Stimulated activated CD8-positive, alpha-beta memory T cell treated with anti-CD3 and anti-CD28 coated beads, Interleukin-7, amount 100 ng/mL, for 48 hours (primary cell): ENCODE measurements at regions not wholly inside any gene's neighbourhood (a gene's known extent, or its start where the extent isn't known, plus 50 kb on each side); places are given as distances from the start of the nearest gene placed in this dataset.
"Not testable (repeated sequence)": the region's sequence is repeated elsewhere in the genome, so short reads cannot be mapped to it uniquely, and the experiment has no call there.

Source experiments
- DNase-seq, 2 donors: peaks; one replicate each; pipeline ENCODE4 v3.0.0-alpha.2; 2020; ENCODE audit warnings: low read depth in 1 of 2; ENCODE audit errors: extremely low read depth in 1 of 2

DNA sequence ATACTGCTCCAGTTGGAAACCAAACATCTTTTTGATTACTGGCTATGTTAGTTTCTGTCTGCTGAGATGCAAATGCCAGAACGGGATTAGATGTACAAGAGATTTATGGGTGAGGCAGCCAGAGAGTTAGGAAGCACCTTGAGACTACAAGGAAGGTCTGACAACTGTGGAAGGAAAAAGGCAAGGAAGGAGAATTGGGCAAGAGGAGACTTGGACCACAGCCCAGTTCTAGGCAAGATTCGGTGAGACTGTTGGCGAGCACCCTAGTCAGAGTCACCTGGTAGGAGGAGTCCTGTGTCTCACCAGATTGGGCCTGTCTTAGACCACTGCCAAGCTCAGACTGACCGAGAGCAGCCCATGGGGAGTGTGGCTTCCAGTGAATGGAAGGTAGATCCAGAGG is 91.8 kb upstream of the F13A1 start:
- no peak for DNase-seq

DNA sequence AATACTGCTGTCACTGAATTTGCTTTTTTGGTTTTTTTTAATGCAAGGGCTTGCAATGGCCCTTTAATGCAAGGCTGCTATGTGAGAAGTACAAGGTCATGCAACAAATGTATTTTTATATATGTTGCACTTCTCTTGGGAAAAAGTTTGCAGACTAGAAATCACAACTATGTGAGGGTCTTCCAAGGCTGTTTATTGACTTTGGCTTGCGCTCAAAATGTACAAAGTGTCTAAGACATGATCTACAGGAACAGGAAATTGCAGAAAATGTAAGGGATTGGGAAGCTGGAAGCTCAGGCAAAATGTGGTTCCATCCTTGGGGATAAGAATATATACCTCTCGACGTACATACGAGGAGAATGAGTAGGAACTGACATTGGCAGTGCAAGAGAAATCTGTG is 92.2 kb upstream of the F13A1 start:
- no peak for DNase-seq

DNA sequence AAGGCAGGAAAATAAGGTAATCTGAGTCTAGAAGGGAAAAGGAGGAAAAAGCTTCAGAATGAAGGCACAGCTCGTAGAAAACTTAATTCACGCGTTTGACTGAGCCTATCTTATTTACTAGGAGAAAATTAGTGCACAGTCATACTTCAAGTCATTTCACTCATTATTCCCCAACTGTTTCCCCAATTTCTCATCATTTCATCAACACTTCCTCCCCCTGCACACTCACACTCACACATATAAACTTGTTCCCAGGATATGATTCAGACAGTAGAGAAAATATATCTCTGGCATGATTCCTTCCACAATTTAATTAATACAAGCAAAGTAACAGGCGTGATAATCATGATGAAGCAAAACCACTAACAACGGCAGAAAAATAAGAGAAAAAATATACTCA is 94.5 kb upstream of the F13A1 start:
- DNase-seq: no peak

DNA sequence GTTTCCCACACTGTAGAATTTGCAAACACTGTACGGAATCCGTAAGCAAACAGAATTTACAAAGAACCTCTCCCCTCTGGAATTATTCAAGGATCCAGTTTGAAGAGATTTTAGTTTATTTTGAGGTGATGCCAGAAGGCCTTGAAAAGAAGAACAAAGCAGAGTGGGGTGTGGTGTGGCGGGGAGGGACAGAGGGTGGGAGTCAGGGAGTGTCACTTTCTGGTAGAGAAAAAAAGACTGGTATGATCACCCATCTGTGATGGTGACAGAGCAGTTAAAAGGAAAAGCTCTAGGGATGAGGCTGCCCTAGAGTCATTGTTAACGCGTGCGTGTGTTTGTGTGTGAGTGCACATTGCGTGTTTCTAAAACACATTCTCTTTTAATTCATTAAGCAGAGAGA is 97.0 kb upstream of the F13A1 start:
- DNase-seq: no peak

DNA sequence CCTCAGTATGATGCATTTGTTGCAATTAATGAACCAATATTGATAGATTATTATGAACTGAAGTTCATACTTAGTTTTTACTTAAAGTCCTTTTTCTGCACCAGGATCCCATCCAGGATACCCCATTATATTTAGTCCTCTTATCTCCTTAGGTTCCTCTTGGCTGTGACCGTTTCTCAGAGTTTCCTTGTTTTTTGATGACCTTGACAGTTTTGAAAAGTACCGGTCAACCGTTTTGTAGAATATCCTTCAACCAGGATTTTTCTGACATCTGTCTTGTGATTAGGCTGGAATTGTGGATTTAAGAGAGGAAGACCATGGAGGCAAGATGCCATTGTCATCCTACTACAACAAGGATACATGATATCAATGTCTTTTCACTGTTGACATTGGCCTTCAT is 98.0 kb upstream of the F13A1 start:
- DNase-seq: no peak

DNA sequence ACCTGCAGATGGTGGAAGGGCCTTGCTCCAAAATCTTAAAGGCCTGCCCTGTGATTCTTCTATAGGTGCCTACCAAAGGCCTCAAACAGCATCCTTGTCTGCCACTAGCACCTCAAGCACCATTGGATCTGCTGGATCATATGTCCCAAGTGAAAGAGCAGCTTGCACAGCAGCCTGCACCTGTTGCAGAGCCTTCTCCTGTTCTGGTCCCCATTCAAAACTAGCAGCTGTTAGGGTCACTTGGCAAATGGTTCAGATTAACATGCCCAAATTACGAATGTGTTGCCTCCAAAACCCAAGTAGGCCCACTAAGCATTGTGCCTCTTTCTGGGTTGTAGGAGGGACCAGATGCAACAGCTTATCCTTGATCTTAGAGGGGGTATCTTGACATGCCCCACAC is 99.6 kb upstream of the F13A1 start:
- no peak for DNase-seq

DNA sequence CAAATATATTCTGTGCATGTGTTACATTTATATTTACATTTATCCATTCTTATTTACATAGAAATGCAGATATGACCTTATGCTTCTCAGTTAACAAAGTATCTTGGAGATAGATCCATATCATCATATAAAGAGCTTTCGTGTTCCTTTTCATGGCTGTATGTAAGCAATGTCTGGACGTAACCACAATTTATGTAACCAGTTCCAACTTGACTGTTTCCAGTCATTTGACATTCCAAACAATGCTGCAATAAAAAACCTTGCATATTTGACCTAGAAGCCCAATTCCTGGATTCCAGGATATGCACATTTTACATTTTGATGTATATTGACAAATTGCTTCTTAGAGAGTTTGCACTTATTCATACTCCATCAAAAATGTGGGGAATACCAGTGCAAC is 113.7 kb upstream of the F13A1 start:
- DNase-seq: no peak

DNA sequence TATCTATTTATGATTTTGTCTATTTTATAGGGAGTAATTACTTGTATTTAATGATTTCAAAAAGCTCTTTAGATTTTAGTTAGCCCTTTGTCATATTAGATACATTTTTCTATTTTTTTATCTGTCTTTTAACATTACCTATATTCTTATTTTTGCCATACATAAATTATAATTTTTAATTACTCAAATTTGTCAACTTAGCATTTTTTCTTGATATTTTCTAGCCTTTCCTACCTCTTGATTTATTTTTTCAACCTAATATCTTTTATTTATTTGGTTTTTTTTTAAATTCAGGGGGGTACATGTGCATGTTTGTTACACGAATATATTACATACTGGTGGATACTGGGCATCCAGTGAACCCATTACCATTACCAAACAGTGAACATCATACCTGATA is 114.3 kb upstream of the F13A1 start:
- DNase-seq: no peak

DNA sequence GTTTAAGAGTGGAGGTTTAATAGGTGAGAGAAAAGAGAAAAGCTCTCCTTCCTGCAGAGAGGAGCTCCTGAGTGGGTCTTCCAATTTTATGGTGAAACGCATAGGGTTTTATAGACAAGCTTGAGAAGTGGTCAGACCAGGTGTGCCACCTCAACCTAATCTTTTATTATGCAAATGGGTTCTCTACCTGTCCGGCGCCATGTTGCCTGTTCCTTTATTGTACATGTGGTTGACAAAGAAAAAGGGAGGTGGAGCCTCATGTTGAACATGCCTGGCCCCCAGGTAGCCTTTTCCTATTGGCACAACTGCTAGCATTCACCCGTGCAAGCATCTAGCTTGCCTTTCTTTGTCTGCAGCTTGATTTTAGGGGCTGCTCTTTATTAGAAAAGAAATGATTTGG is 115.9 kb upstream of the F13A1 start:
- no peak for DNase-seq

DNA sequence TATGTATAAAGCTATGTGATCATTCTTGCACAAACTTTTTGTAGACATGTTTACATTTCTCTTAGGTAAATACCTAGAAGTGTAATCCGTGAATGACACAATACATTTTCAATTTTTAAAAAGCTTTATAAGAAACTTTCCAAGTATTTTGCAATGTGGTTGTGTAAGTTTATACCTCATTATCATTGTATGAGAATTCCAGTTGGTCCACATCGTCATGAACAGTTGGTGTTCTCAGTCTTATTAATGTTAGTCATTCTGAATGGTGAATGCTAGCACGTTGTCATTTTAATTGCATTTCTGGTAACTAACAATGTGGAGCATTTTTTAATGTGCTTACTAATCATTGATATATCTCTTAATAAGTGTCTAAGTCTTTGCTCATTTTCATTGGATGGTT is 116.5 kb upstream of the F13A1 start:
- DNase-seq: no peak

DNA sequence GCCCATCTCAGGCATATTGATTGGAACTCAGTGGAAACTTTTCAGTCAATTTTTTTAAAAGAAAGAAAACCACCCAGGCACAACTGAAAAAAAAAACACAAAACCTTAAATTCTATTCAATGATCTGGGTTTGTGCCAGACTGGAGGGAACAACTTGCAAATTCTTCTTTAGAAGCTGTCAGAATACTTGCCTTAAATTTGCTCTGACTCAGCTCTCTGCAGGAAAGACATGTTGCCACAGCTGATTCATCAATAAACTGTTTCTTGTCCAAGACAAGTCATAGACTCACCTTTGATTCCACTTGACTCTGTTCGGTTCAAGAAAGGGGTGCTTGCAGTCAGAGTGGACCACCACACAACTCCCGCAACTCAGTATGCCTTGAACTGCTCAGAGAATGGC is 117.8 kb upstream of the F13A1 start:
- no peak for DNase-seq

DNA sequence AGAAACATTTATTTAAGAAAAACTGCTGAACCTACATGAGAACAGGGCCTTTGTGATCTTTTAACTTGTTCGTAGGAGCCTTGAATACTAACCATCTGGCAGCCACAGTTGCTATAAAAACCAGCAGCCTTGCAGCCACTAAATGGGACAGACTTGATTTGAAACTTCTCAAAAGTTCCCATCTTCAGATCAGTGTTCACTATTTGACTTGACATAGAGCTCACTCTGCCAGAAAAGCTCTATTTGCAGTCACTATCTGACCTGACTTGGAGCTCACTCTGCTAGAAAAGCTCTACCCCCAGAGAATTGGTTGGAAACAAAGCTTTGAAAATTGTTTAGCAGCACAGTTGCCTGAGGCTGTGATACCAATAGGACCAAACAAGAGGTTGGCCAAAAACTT is 119.3 kb upstream of the F13A1 start:
- DNase-seq: no peak

DNA sequence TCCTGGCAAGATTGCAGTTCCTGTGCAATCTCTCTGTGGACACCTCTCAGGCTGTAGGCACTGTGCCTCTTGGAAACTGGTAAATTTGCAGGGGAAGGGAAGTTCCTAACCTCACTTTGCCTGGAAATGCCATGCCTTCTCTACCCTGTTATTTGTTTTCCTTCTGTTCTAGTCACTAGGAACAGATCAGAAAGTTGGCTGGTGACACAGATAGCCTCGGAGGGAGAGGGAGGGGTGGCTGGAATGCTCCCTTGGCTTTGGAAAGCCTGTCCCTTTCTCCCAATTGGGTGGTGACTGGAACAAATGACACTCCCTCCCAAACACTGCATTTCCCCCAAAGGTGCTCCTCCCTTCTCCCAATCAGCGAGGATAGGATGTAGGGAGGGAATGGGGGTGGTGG is 131.5 kb upstream of the F13A1 start:
- no peak for DNase-seq

DNA sequence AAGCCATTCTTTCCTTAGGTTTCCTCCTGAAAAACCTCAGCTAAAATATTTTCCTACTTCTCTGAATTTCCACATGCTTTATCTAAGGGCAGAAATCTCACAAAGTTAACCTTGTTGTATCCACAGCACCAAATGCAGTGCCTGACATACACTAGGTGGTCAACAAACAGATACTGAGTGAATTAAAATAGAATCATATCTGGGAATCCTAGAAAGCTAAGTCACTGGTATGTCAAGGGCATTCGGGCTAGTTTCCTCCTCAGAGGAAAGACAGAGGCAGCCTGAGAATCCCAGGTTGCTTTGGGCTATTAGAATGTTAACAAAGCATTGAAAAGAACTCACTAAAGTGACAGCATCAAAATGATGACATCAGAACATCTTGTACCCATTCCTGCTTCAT is 132.7 kb upstream of the F13A1 start:
- DNase-seq: no peak

DNA sequence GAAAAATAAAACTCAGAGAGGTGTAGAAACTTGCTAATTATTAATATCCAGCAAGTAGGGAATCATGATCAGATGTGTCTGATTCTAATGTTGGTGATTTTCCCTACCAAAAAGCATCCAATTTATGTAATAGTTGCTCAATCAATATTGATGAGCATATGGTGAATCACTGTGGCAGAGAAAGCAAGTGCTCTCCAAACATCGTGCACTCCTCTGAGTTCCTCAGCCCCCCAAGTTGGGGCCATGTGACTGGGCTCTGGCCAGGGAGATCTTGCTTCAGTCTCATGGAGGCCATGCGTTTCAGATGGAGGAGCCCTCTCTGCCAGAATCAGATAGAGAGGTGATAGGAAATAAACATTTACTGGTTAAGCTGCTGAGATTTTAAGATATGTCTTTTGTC is 133.2 kb upstream of the LY86 start:
- DNase-seq: no peak

DNA sequence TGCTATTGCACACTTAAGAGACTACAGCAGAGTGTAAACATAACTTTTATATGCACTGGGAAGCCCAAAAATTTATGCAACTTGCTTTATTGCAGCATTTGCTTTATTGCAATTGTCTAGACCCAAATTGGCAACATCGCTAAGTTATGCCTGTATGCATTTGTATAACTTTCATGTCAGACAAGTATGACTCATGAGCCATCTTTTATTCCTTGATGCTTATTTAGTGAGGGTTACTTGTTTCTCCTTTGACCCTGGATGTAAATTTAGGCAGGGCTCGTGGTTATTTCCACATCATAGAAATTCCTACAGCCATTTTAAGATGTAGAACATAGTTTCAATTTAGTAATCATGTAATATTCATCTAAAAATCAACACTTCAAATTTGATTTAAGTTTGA is 130.3 kb upstream of the LY86 start:
- no peak for DNase-seq

DNA sequence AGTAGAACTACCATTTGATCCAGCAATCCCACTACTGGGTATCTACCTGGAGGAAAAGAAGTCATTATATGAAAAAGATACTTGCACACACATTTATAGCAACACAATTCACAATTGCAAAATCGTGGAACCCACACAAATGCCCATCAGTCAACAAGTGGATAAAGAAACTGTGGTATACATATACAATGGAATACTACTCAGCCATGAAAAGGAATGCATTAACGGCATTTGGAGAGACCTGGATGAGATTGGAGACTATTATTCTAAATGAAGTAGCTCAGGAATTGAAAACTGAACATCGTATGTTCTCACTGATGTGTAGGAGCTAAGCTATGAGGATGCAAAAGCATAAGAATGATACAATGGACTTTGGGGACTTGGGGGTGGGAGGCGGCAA is 128.6 kb upstream of the LY86 start:
- not testable (repeated sequence) for DNase-seq

DNA sequence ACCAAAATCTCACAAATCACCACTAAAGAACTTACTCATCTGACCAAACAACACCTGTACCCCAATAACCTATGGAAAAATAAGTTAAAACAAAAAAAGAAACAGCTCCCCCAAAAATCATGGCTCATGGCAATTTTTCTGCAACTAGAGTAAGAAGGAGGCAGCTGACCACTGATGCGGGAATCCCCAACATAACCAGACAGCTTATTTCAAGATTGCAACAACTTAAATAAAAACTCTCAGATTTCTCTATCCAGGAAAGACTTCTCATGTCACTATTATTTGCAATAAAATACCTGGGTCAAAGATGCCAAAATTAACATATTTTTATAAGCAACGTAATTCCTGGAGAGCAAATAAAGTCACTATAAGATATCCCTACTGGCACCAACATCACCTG is 128.1 kb upstream of the LY86 start:
- DNase-seq: no peak

DNA sequence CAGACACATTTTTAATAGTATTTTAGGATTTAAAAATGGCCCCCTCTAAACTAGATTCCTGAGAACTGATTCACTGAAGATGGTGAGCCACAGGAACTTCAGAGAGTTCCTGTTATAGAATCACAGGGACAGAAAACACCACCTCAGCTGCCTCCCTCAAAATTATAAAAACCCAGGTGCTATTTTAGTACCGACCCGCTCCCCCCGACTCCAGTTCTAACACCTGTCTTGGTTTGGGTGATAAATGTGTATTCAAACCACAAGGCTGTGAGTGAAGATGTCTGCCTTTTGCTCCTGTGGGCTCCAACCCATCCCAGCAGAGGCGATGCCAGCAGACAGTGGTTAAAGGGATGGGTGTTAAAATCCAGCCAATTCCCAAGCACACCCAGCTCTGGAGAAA is 127.4 kb upstream of the LY86 start:
- no peak for DNase-seq

DNA sequence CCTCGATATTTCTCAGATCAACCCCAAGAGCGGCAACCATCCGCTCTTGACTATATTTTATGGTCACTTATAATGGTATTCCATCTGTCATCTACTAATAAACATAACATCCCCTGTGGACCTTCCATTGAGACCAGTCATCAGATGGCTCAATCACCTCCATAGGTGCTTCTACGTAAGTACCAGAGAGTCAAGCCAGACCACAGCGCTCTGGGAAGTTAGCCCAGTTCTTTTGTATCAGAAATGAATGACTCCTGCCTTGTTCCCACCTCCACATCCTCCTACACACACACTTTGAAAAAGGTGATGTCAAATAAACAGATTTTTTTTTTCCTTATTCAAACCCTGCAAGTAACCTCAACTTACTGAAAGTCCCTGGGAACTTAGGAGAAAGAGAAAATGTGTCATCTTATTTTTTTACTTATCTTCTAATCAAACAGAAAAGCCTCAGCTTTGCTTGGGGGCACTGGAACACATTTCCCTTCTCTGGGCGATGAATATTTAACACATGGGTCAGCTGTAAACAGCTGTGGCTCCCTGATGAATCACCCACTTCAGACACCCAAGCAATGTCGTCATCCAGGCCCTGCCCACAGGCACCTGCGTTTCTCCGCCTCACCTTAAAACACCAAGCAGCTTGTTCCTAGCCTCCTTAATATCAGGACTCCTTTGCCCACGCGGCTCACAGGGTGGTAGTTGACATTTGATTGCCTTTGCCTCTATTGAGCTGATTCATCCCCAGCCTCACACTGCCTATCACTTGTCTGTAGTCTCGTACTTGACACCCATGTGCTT is 121.4 kb upstream of the LY86 start:
- DNase-seq: no peak

DNA sequence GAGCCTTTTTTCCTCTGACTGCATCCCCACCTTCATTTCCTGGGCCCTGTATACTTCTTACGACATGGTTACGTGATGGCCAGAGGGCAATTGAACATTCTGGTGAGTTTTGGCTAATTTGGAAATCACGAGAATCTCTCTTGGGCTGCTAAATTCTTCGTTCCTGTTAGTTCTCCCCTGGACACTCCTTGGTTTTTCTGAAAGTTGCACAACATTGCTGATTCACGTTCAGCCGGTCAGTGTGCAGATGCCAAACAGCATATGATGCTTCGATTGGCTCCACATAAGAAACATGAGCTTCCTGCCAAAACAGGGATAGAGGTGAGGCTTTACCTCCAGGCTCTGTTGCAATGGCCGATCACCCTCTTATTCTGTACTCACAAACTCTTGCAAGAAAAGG is 119.4 kb upstream of the LY86 start:
- no peak for DNase-seq

DNA sequence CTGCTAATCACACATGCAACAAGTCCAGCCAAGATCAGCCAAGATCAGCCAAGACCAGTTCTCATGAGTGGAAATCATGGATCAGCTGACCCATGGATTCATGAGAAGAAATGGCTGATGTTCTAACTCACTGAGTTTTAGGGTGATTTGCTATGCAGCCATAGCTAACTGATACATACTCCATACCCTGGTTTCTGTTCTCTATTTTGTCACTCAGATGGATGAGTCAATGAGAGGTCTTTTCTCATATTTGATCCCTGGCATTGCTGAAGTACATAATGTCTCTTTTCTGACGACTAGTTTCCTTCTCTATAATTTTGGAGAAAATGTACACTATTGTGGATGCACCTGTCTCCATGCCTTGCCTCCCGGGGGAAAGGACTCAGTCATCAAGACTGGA is 118.4 kb upstream of the LY86 start:
- DNase-seq: no peak

DNA sequence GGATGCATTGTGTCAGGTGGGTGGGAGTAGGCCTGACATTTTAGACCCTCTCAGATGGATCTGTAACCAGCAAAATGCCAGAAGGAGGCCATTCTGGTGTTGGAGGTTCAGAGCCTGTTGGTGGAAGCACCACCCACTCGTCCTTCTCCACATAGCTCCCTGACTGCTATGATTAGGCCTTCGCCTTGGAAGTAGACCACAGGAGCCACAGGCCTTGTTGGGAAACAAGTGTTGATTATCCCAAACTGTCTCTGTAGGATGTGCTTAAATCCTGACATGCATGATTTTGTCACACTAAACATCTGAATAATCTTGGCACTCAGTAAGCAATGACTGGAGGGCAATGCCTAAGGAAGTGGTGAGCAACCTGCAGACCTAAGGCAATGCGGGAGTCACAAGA is 117.2 kb upstream of the LY86 start:
- DNase-seq: no peak
